Effector memory CD8-positive, alpha-beta T cell (primary cell): ENCODE measurements at regions not wholly inside any gene's neighbourhood (a gene's known extent, or its start where the extent isn't known, plus 50 kb on each side); places are given as distances from the start of the nearest gene placed in this dataset.

Experiments used
- ATAC-seq: fragments of 150-1000 bp; cut with Tn5 transposase; replicated peaks from 2 replicates; pipeline ENCODE4 v1.10.0; 2021; ENCODE audit warnings: mild to moderate bottlenecking, moderate library complexity
- DNase-seq, 3 experiments: peaks; one replicate each; pipeline ENCODE4 v3.0.0; 2021
- H3K27ac Mint-ChIP-seq, 2 donors: one replicate each; pipeline ENCODE4 v1.8.0; 2022; ENCODE audit warnings: mild to moderate bottlenecking in 2 of 2, mixed read lengths in 2 of 2, moderate library complexity in 2 of 2
- H3K27me3 Mint-ChIP-seq, 2 donors: one replicate each; pipeline ENCODE4 v1.8.0; 2022; ENCODE audit warnings: mixed read lengths in 2 of 2
- H3K36me3 Mint-ChIP-seq: one replicate; pipeline ENCODE4 v1.8.0; 2022; ENCODE audit warnings: mild to moderate bottlenecking, moderate library complexity, mixed read lengths; ENCODE audit not compliant: insufficient read depth
- H3K4me1 Mint-ChIP-seq, 2 donors: one replicate each; pipeline ENCODE4 v1.8.0; 2022; ENCODE audit warnings: low read depth in 2 of 2, mixed read lengths in 2 of 2
- H3K4me3 Mint-ChIP-seq, 2 donors: one replicate each; pipeline ENCODE4 v1.8.0; 2022; ENCODE audit warnings: mild to moderate bottlenecking in 2 of 2, mixed read lengths in 2 of 2, moderate library complexity in 2 of 2
- H3K9me3 Mint-ChIP-seq, 2 donors: one replicate each; pipeline ENCODE4 v1.8.0; 2022; ENCODE audit warnings: mixed read lengths in 2 of 2

GRCh38 chr5:3043600-3043999 lies 292.1 kb upstream of the IRX2 start:
- H3K4me3 Mint-ChIP-seq: no peak overlapping the region
- no peaks in the 10 kb centered on the region for H3K27me3 Mint-ChIP-seq
- H3K27ac Mint-ChIP-seq: no peak overlapping the region
- DNase-seq (no peak), ATAC-seq (no peak)
- no peaks in the 10 kb centered on the region for H3K4me1 Mint-ChIP-seq
- no peaks in the 10 kb centered on the region for H3K36me3 Mint-ChIP-seq
- peaks cover 0 to 8% of the 10 kb centered on the region in 2 donors for H3K9me3 Mint-ChIP-seq

- Mint-ChIP-seq H3K27me3 (no peaks in the 10 kb centered on the region), H3K36me3 (no peaks in the 10 kb centered on the region), H3K9me3 (peaks cover 1 to 15% of the 10 kb centered on the region in 2 donors), H3K4me3 (no peak overlapping the region), H3K4me1 (no peaks in the 10 kb centered on the region), H3K27ac (no peak overlapping the region)
- DNase-seq (no peak), ATAC-seq (no peak)
These were observed 289.5 kb upstream of the IRX2 start for GRCh38 chr5:3041001-3041400.

- H3K27ac Mint-ChIP-seq: no peak overlapping the region
- DNase-seq: no peak
- H3K9me3 Mint-ChIP-seq: peaks cover 5 to 10% of the 10 kb centered on the region in 2 donors
- no peaks in the 10 kb centered on the region for H3K27me3 Mint-ChIP-seq
- no peak overlapping the region for H3K4me3 Mint-ChIP-seq
- H3K36me3 Mint-ChIP-seq: no peaks in the 10 kb centered on the region
- peaks cover 0 to 1% of the 10 kb centered on the region in 2 donors for H3K4me1 Mint-ChIP-seq
- ATAC-seq: no peak
These were observed 284.7 kb upstream of the IRX2 start for GRCh38 chr5:3036041-3036788.

GRCh38 chr5:3035452-3035851 lies 284.0 kb upstream of the IRX2 start:
- H3K4me1 Mint-ChIP-seq: peaks cover 0 to 1% of the 10 kb centered on the region in 2 donors
- H3K9me3 Mint-ChIP-seq: peaks cover 6 to 18% of the 10 kb centered on the region in 2 donors

GRCh38 chr5:3034881-3035280 lies 283.4 kb upstream of the IRX2 start:
- no peak overlapping the region for H3K27ac Mint-ChIP-seq
- DNase-seq: no peak
- peaks cover 0 to 1% of the 10 kb centered on the region in 2 donors for H3K4me1 Mint-ChIP-seq
- H3K27me3 Mint-ChIP-seq: no peaks in the 10 kb centered on the region
- H3K9me3 Mint-ChIP-seq: peaks cover 6 to 20% of the 10 kb centered on the region in 2 donors
- H3K36me3 Mint-ChIP-seq: no peaks in the 10 kb centered on the region
- no peak for ATAC-seq
- no peak overlapping the region for H3K4me3 Mint-ChIP-seq

More at GRCh38 chr5:3035452-3035851, 284.0 kb upstream of the IRX2 start:
- DNase-seq (no peak), ATAC-seq (no peak)
- Mint-ChIP-seq H3K4me3 (no peak overlapping the region), H3K27ac (no peak overlapping the region), H3K36me3 (no peaks in the 10 kb centered on the region), H3K27me3 (no peaks in the 10 kb centered on the region)

- Mint-ChIP-seq H3K9me3 (peaks cover 6 to 20% of the 10 kb centered on the region in 2 donors), H3K27ac (no peak overlapping the region)
These were observed 283.0 kb upstream of the IRX2 start for GRCh38 chr5:3034449-3034848.

GRCh38 chr5:3033033-3033755 lies 281.7 kb upstream of the IRX2 start:
- Mint-ChIP-seq H3K4me3 (no peak overlapping the region), H3K9me3 (peaks cover 8 to 20% of the 10 kb centered on the region in 2 donors), H3K27me3 (no peaks in the 10 kb centered on the region), H3K36me3 (no peaks in the 10 kb centered on the region), H3K27ac (no peak overlapping the region), H3K4me1 (peaks cover 0 to 1% of the 10 kb centered on the region in 2 donors)
- no peak for ATAC-seq
- no peak for DNase-seq

More at GRCh38 chr5:3034449-3034848, 283.0 kb upstream of the IRX2 start:
- no peaks in the 10 kb centered on the region for H3K27me3 Mint-ChIP-seq
- no peak for DNase-seq
- peaks cover 0 to 1% of the 10 kb centered on the region in 2 donors for H3K4me1 Mint-ChIP-seq
- no peaks in the 10 kb centered on the region for H3K36me3 Mint-ChIP-seq
- ATAC-seq: no peak
- H3K4me3 Mint-ChIP-seq: no peak overlapping the region

- ATAC-seq (no peak), DNase-seq (no peak)
- Mint-ChIP-seq H3K4me1 (peaks cover 0 to 1% of the 10 kb centered on the region in 2 donors), H3K27me3 (no peaks in the 10 kb centered on the region), H3K27ac (no peak overlapping the region), H3K4me3 (no peak overlapping the region), H3K9me3 (peaks cover 8 to 20% of the 10 kb centered on the region in 2 donors), H3K36me3 (no peaks in the 10 kb centered on the region)
These were observed 281.0 kb upstream of the IRX2 start for GRCh38 chr5:3032513-3032912.

- peaks cover 0 to 1% of the 10 kb centered on the region in 2 donors for H3K4me1 Mint-ChIP-seq
- H3K27me3 Mint-ChIP-seq: no peaks in the 10 kb centered on the region
- DNase-seq: no peak
- H3K9me3 Mint-ChIP-seq: peaks cover 8 to 19% of the 10 kb centered on the region in 2 donors
- H3K4me3 Mint-ChIP-seq: no peak overlapping the region
- ATAC-seq: no peak
- H3K36me3 Mint-ChIP-seq: no peaks in the 10 kb centered on the region
- no peak overlapping the region for H3K27ac Mint-ChIP-seq
These were observed 280.4 kb upstream of the IRX2 start for GRCh38 chr5:3031733-3032378.

GRCh38 chr5:3030511-3031165 lies 279.2 kb upstream of the IRX2 start:
- DNase-seq (no peak), ATAC-seq (no peak)
- Mint-ChIP-seq H3K4me1 (peaks cover 0 to 1% of the 10 kb centered on the region in 2 donors), H3K27ac (no peak overlapping the region), H3K4me3 (no peak overlapping the region), H3K9me3 (peaks cover 7 to 13% of the 10 kb centered on the region in 2 donors), H3K27me3 (no peaks in the 10 kb centered on the region), H3K36me3 (no peaks in the 10 kb centered on the region)

GRCh38 chr5:3029396-3029795 lies 277.9 kb upstream of the IRX2 start:
- Mint-ChIP-seq H3K27ac (no peak overlapping the region), H3K9me3 (peaks cover 7 to 13% of the 10 kb centered on the region in 2 donors), H3K27me3 (no peaks in the 10 kb centered on the region), H3K36me3 (no peaks in the 10 kb centered on the region), H3K4me3 (no peak overlapping the region), H3K4me1 (peaks cover 0 to 1% of the 10 kb centered on the region in 2 donors)
- ATAC-seq: no peak
- no peak for DNase-seq

- no peak overlapping the region for H3K4me3 Mint-ChIP-seq
- H3K27me3 Mint-ChIP-seq: no peaks in the 10 kb centered on the region
- no peak overlapping the region for H3K27ac Mint-ChIP-seq
- DNase-seq (no peak), ATAC-seq (no peak)
- no peaks in the 10 kb centered on the region for H3K4me1 Mint-ChIP-seq
- H3K36me3 Mint-ChIP-seq: no peaks in the 10 kb centered on the region
- H3K9me3 Mint-ChIP-seq: peaks cover 7 to 13% of the 10 kb centered on the region in 2 donors
These were observed 276.6 kb upstream of the IRX2 start for GRCh38 chr5:3027866-3028635.
